SK-N-SH (cell line): ENCODE measurements at regions not wholly inside any gene's neighbourhood (a gene's known extent, or its start where the extent isn't known, plus 50 kb on each side); places are given as distances from the start of the nearest gene placed in this dataset.

ENCODE experiments used
- CTCF ChIA-PET: fragments of 300-600, 350-600 bp; formaldehyde crosslinking; extraction: SDS; loops from one replicate; lab custom pipeline; 2021; lab: Yijun Ruan, JAX
- POLR2A ChIA-PET: fragments of 350-600 bp; sonication (Branson Sonifier 250); formaldehyde crosslinking; extraction: SDS; loops from one replicate; lab custom pipeline; 2020; ENCODE audit warnings: antibody characterized with exemption, inconsistent platforms; lab: Yijun Ruan, JAX
- DNase-seq: peaks from one replicate; pipeline ENCODE4 v3.0.0; 2012
- H2AFZ ChIP-seq: fragments of 200-600 bp; sonication (generic); 2 replicates; pipeline ENCODE4 v1.8.1; 2016; ENCODE audit warnings: antibody characterized with exemption, mild to moderate bottlenecking, low read depth
- H3F3A ChIP-seq: fragments of 200-600 bp; sonication (generic); replicated peaks from 2 replicates; pipeline ENCODE3; 2016; ENCODE audit warnings: antibody characterized with exemption, mild to moderate bottlenecking; ENCODE audit not compliant: insufficient read depth
- H3K27ac ChIP-seq, 2 experiments: fragments of 200-500 bp in 1 of 2; fragments of 200-600 bp in 1 of 2; sonication (Bioruptor generic) in 1 of 2; sonication (generic), shearing (Covaris generic) in 1 of 2; 2 replicates each; pipeline versions ENCODE4 v1.5.1 to v1.6.1; 2014 to 2016; ENCODE audit warnings: low read depth in 2 of 2, inconsistent platforms in 1 of 2, low read length in 1 of 2, mild to moderate bottlenecking in 1 of 2, mixed read lengths in 1 of 2
- H3K27me3 ChIP-seq: fragments of 200-600 bp; sonication (generic), shearing (Covaris generic); 2 replicates; pipeline ENCODE4 v1.6.1; 2016; ENCODE audit warnings: mixed run types; ENCODE audit not compliant: insufficient read depth
- H3K36me3 ChIP-seq, 2 experiments: fragments of 200-500 bp in 1 of 2; fragments of 200-600 bp in 1 of 2; sonication (Bioruptor generic) in 1 of 2; sonication (generic) in 1 of 2; replicated peaks in 1 of 2; 2 replicates each; pipeline versions ENCODE3 to v1.5.1; 2014 to 2016; ENCODE audit warnings: low read length in 1 of 2, mild to moderate bottlenecking in 1 of 2; ENCODE audit not compliant: insufficient read depth in 2 of 2, control insufficient read depth in 1 of 2
- H3K4me1 ChIP-seq, 2 experiments: fragments of 200-500 bp in 1 of 2; fragments of 200-600 bp in 1 of 2; sonication (Bioruptor generic) in 1 of 2; sonication (generic), shearing (Covaris generic) in 1 of 2; 2 replicates each; pipeline versions ENCODE4 v1.5.1 to v1.6.1; 2014 to 2016; ENCODE audit warnings: low read depth in 1 of 2, low read length in 1 of 2, mixed run types in 1 of 2; ENCODE audit not compliant: insufficient read depth in 2 of 2, control insufficient read depth in 1 of 2
- H3K4me2 ChIP-seq: fragments of 200-600 bp; sonication (generic), shearing (Covaris generic); 2 replicates; pipeline ENCODE4 v1.6.1; 2017; ENCODE audit warnings: mixed run types
- H3K4me3 ChIP-seq, 2 experiments: fragments of 200-500 bp in 1 of 2; fragments of 200-600 bp in 1 of 2; sonication (Bioruptor generic) in 1 of 2; sonication (generic), shearing (Covaris generic) in 1 of 2; 2 replicates each; pipeline versions ENCODE4 v1.5.1 to v1.8.1; 2014 to 2016; ENCODE audit warnings: low read depth in 2 of 2, inconsistent platforms in 1 of 2, low read length in 1 of 2, mild to moderate bottlenecking in 1 of 2, mixed read lengths in 1 of 2, moderate library complexity in 1 of 2
- H3K79me2 ChIP-seq: fragments of 200-600 bp; sonication (generic); 2 replicates; pipeline ENCODE4 v1.8.1; 2017; ENCODE audit warnings: mild to moderate bottlenecking; ENCODE audit not compliant: insufficient read depth
- H3K9ac ChIP-seq: fragments of 200-600 bp; sonication (generic); 2 replicates; pipeline ENCODE4 v1.6.1; 2017; ENCODE audit warnings: mixed run types
- H3K9me2 ChIP-seq: fragments of 200-600 bp; sonication (generic); 2 replicates; pipeline ENCODE4 v1.6.1; 2017; ENCODE audit warnings: mixed run types
- H3K9me3 ChIP-seq: fragments of 200-600 bp; sonication (generic); 2 replicates; pipeline ENCODE4 v1.6.1; 2017; ENCODE audit warnings: mixed run types, mild to moderate bottlenecking, moderate library complexity
- H4K20me1 ChIP-seq: fragments of 200-600 bp; sonication (generic); 2 replicates; pipeline ENCODE4 v1.6.1; 2017; ENCODE audit warnings: mild to moderate bottlenecking, mixed run types; ENCODE audit not compliant: insufficient read depth
- ELF1 ChIP-seq: IDR thresholded peaks from 2 replicates; pipeline ENCODE4 v1.4.0; 2012
- FOXM1 ChIP-seq: IDR thresholded peaks from 2 replicates; pipeline ENCODE4 v1.4.0; 2012; ENCODE audit warnings: low read depth, mild to moderate bottlenecking
- GABPA ChIP-seq: IDR thresholded peaks from 2 replicates; pipeline ENCODE4 v1.4.0; 2012; ENCODE audit warnings: low read depth, mild to moderate bottlenecking
- GATA2 ChIP-seq: sonication (generic); formaldehyde crosslinking; IDR thresholded peaks from 2 replicates; pipeline ENCODE4 v1.5.0; 2020; ENCODE audit warnings: mild to moderate bottlenecking, missing genetic modification reagents
- IRF3 ChIP-seq: fragments of 150-350 bp; IDR thresholded peaks from 2 replicates; pipeline ENCODE4 v1.6.1; 2016; ENCODE audit warnings: mild to moderate bottlenecking, low read depth, low read length
- JUND ChIP-seq: IDR thresholded peaks from 2 replicates; pipeline ENCODE4 v1.4.0; 2012
- MAX ChIP-seq: IDR thresholded peaks from 2 replicates; pipeline ENCODE4 v1.4.0; 2012; ENCODE audit warnings: low read depth
- MEF2A ChIP-seq: IDR thresholded peaks from 2 replicates; pipeline ENCODE4 v1.4.0; 2012; ENCODE audit warnings: low read depth, borderline replicate concordance
- MXI1 ChIP-seq: IDR thresholded peaks from 2 replicates; pipeline ENCODE4 v1.6.1; 2012; ENCODE audit warnings: mild to moderate bottlenecking, low read depth, low read length, improper control_type of control experiment
- RXRA ChIP-seq: IDR thresholded peaks from 2 replicates; pipeline ENCODE4 v1.4.0; 2012; ENCODE audit warnings: low read depth, mild to moderate bottlenecking, borderline replicate concordance
- SIN3A ChIP-seq: IDR thresholded peaks from 2 replicates; pipeline ENCODE4 v1.6.1; 2012; ENCODE audit warnings: low read depth, mild to moderate bottlenecking, low read length, moderate library complexity, borderline replicate concordance
- SMC3 ChIP-seq: IDR thresholded peaks from 2 replicates; pipeline ENCODE4 v1.6.1; 2012; ENCODE audit warnings: low read depth, low read length, improper control_type of control experiment
- TCF12 ChIP-seq: IDR thresholded peaks from 2 replicates; pipeline ENCODE4 v1.4.0; 2012
- TEAD4 ChIP-seq: IDR thresholded peaks from 2 replicates; pipeline ENCODE4 v1.4.0; 2012; ENCODE audit warnings: mild to moderate bottlenecking, borderline replicate concordance; ENCODE audit not compliant: insufficient read depth
- WGBS: methylation state at CpG from one replicate; pipeline ENCODE4 v1.1.6; 2017; ENCODE audit warnings: low lambda C conversion rate; 5-methylcytosine and 5-hydroxymethylcytosine counted together
- TF ChIP-seq, protein P1 (sequence below): IDR thresholded peaks from 2 replicates; pipeline ENCODE4 v1.4.0; 2012; ENCODE audit warnings: low read depth, borderline replicate concordance
- TF ChIP-seq, protein P2 (sequence below): fragments of 200-600 bp; sonication (generic); IDR thresholded peaks from 2 replicates; pipeline ENCODE4 v1.6.1; 2017; ENCODE audit warnings: antibody characterized with exemption, mild to moderate bottlenecking, moderate library complexity
- TF ChIP-seq, protein P3 (sequence below): IDR thresholded peaks from 2 replicates; pipeline ENCODE4; 2012

DNA sequence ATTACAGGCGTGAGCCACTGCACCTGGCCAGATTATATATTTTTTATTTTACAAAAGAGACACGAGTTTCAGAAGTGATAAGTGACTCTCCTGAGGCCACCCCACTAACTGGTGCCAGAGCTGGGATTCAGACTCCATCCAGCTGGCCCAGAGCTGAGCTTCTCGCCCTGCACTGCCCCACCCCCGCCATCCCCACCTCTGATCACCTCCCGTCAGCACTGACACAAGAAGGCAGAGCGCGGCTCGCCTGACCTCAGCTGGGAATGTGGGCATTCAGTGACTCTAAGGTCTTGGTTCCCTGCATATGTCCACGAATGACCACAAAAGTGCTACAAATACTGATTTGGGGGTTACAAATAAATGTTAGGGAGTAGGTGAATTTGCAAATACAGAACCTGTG lies 56.1 kb upstream of the GALNT15 start:
- Histone ChIP-seq H3K4me1 (peaks cover 0 to 3% of the 10 kb centered on the region in 2 experiments; a peak in 2 of 4 replicates), H3F3A (peaks cover 18% of the 10 kb centered on the region), H3K9me2 (no peaks in the 10 kb centered on the region), H3K4me3 (no peak overlapping the region), H3K4me2 (no peak overlapping the region), H3K27ac (no peak overlapping the region), H3K36me3 (no peaks in the 10 kb centered on the region), H3K27me3 (no peaks in the 10 kb centered on the region), H3K9me3 (no peaks in the 10 kb centered on the region), H4K20me1 (no peaks in the 10 kb centered on the region), H2AFZ (no peak overlapping the region), H3K9ac (no peak overlapping the region), H3K79me2 (no peaks in the 10 kb centered on the region)
- TF ChIP-seq ELF1 (no peak), JUND (no peak), MAX (no peak), GABPA (no peak), TEAD4 (no peak), SIN3A (no peak), RXRA (no peak), MXI1 (no peak), MEF2A (no peak), GATA2 (CRISPR knock-in tag) (no peak), SMC3 (no peak), FOXM1 (no peak), IRF3 (no peak), TCF12 (no peak)
- TF ChIP-seq, protein P1, sequence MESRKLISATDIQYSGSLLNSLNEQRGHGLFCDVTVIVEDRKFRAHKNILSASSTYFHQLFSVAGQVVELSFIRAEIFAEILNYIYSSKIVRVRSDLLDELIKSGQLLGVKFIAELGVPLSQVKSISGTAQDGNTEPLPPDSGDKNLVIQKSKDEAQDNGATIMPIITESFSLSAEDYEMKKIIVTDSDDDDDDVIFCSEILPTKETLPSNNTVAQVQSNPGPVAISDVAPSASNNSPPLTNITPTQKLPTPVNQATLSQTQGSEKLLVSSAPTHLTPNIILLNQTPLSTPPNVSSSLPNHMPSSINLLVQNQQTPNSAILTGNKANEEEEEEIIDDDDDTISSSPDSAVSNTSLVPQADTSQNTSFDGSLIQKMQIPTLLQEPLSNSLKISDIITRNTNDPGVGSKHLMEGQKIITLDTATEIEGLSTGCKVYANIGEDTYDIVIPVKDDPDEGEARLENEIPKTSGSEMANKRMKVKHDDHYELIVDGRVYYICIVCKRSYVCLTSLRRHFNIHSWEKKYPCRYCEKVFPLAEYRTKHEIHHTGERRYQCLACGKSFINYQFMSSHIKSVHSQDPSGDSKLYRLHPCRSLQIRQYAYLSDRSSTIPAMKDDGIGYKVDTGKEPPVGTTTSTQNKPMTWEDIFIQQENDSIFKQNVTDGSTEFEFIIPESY = no peak
- TF ChIP-seq, protein P2, sequence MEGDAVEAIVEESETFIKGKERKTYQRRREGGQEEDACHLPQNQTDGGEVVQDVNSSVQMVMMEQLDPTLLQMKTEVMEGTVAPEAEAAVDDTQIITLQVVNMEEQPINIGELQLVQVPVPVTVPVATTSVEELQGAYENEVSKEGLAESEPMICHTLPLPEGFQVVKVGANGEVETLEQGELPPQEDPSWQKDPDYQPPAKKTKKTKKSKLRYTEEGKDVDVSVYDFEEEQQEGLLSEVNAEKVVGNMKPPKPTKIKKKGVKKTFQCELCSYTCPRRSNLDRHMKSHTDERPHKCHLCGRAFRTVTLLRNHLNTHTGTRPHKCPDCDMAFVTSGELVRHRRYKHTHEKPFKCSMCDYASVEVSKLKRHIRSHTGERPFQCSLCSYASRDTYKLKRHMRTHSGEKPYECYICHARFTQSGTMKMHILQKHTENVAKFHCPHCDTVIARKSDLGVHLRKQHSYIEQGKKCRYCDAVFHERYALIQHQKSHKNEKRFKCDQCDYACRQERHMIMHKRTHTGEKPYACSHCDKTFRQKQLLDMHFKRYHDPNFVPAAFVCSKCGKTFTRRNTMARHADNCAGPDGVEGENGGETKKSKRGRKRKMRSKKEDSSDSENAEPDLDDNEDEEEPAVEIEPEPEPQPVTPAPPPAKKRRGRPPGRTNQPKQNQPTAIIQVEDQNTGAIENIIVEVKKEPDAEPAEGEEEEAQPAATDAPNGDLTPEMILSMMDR = no peak
- TF ChIP-seq, protein P3, sequence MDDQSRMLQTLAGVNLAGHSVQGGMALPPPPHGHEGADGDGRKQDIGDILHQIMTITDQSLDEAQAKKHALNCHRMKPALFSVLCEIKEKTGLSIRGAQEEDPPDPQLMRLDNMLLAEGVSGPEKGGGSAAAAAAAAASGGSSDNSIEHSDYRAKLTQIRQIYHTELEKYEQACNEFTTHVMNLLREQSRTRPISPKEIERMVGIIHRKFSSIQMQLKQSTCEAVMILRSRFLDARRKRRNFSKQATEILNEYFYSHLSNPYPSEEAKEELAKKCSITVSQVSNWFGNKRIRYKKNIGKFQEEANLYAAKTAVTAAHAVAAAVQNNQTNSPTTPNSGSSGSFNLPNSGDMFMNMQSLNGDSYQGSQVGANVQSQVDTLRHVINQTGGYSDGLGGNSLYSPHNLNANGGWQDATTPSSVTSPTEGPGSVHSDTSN = no peak
- POLR2A ChIA-PET = no interaction called here
- no peak for DNase-seq
- 70% methylated on average over 5 of the region's 9 CpGs for WGBS
- CTCF ChIA-PET = no interaction called here
